ENCODE measurements at regions not wholly inside any gene's neighbourhood (a gene's known extent, or its start where the extent isn't known, plus 50 kb on each side); places are given as distances from the start of the nearest gene placed in this dataset.

- Histone ChIP-seq H4K20me1 (ENCODE audit: control insufficient read depth, insufficient read depth, insufficient read length) (no peaks in the 10 kb centered on the region), H2BK5ac (ENCODE audit: insufficient read length, low read length) (no peak overlapping the region), H3K79me2 (ENCODE audit: insufficient read depth, low read length) (no peaks in the 10 kb centered on the region), H3K4me1 (ENCODE audit: insufficient read depth, low read length) (no peaks in the 10 kb centered on the region), H3K79me1 (ENCODE audit: insufficient read depth, low read depth, low read length, poor library complexity, severe bottlenecking) (no peaks in the 10 kb centered on the region), H3K9ac (ENCODE audit: extremely low read depth, insufficient read length, low read length) (no peak overlapping the region), H3K14ac (ENCODE audit: insufficient read depth, low read length) (no peak overlapping the region), H2BK20ac (ENCODE audit: low read depth, low read length, poor library complexity, severe bottlenecking) (no peak overlapping the region), H2BK12ac (ENCODE audit: insufficient read length, low read depth, low read length) (no peak overlapping the region), H3K4ac (ENCODE audit: low read depth, low read length) (no peak overlapping the region), H4K5ac (ENCODE audit: insufficient read length, low read depth, low read length) (no peak overlapping the region), H3K27me3 (ENCODE audit: insufficient read depth, low read length) (no peaks in the 10 kb centered on the region), H3K9me3 (ENCODE audit: control insufficient read depth, low read depth, low read length) (no peaks in the 10 kb centered on the region), H2AFZ (ENCODE audit: low read length) (no peak overlapping the region), H3K27ac (ENCODE audit: insufficient read length, low read depth, low read length) (no peak overlapping the region), H2BK120ac (ENCODE audit: low read depth, low read length, poor library complexity, severe bottlenecking) (no peak overlapping the region), H3K56ac (ENCODE audit: insufficient read length, low read depth, low read length) (no peak overlapping the region), H4K91ac (ENCODE audit: insufficient read length, low read depth, low read length) (no peak overlapping the region), H3T11ph (ENCODE audit: low read length) (no peak overlapping the region), H4K8ac (replicated peaks; ENCODE audit: insufficient read length, low read depth, low read length) (no peak overlapping the region), H3K23me2 (ENCODE audit: insufficient read length, low read depth, low read length, poor library complexity, severe bottlenecking) (no peaks in the 10 kb centered on the region), H2AK5ac (ENCODE audit: insufficient read length, low read length) (no peak overlapping the region), H3K4me2 (ENCODE audit: insufficient read depth, insufficient read length, low read length) (no peak overlapping the region), H3K18ac (ENCODE audit: insufficient read length, low read depth, low read length) (no peak overlapping the region), H3K23ac (ENCODE audit: insufficient read length, low read depth, low read length) (no peak overlapping the region), H2BK15ac (ENCODE audit: low read depth, low read length) (no peak overlapping the region)
- no peaks in the 10 kb centered on the region; a peak in 1 of 7 replicates for H3K36me3 Mint-ChIP-seq (ENCODE audit: insufficient read depth in 1 of 3, low read depth in 3 of 3)
- no peaks in the 10 kb centered on the region for H3K9me3 Mint-ChIP-seq
- no CpG with 5 or more reads among the region's 2 CpGs for WGBS (ENCODE audit: extremely low coverage, insufficient read length, low lambda C conversion rate)
- H3K4me1 Mint-ChIP-seq, result peaks cover 4% of the 10 kb centered on the region in 2 experiments; a peak in 2 of 4 replicates
- TF ChIP-seq, protein P1, sequence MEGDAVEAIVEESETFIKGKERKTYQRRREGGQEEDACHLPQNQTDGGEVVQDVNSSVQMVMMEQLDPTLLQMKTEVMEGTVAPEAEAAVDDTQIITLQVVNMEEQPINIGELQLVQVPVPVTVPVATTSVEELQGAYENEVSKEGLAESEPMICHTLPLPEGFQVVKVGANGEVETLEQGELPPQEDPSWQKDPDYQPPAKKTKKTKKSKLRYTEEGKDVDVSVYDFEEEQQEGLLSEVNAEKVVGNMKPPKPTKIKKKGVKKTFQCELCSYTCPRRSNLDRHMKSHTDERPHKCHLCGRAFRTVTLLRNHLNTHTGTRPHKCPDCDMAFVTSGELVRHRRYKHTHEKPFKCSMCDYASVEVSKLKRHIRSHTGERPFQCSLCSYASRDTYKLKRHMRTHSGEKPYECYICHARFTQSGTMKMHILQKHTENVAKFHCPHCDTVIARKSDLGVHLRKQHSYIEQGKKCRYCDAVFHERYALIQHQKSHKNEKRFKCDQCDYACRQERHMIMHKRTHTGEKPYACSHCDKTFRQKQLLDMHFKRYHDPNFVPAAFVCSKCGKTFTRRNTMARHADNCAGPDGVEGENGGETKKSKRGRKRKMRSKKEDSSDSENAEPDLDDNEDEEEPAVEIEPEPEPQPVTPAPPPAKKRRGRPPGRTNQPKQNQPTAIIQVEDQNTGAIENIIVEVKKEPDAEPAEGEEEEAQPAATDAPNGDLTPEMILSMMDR (conservative IDR thresholded peaks at IDR 0.05), result no peak
- peaks cover 2% of the 10 kb centered on the region; the same call in 1 of the 2 replicates for H3K27me3 Mint-ChIP-seq (ENCODE audit: low read depth)
- no peak overlapping the region for H3K4me3 Mint-ChIP-seq
- H3K27ac Mint-ChIP-seq, result no peak overlapping the region
- no peak for DNase-seq
Observed at GRCh38 chr10:3928569-3928968, 143.6 kb upstream of the KLF6 start.
